CD14-positive monocyte (primary cell): ENCODE measurements at regions not wholly inside any gene's neighbourhood (a gene's known extent, or its start where the extent isn't known, plus 50 kb on each side); places are given as distances from the start of the nearest gene placed in this dataset.

ENCODE experiments used
- DNase-seq, 3 donors: peaks; one replicate each; pipeline ENCODE4 v3.0.0-alpha.2; 2011 to 2022
- H2AFZ ChIP-seq: 2 replicates; pipeline ENCODE4 v1.6.0; 2012; ENCODE audit warnings: mild to moderate bottlenecking, low read depth, low read length, inconsistent platforms; ENCODE audit not compliant: insufficient read depth, poor library complexity, severe bottlenecking
- H3K27ac ChIP-seq, 2 donors: 1 replicate in 1 of 2; 2 replicates in 1 of 2; pipeline ENCODE4 v1.5.1; 2012 to 2013; ENCODE audit warnings: low read length in 2 of 2, control low read depth in 1 of 2, inconsistent platforms in 1 of 2, low read depth in 1 of 2, mild to moderate bottlenecking in 1 of 2
- H3K27me3 ChIP-seq, 2 donors: one replicate each; pipeline versions ENCODE4 v1.6.0 to v1.6.1; 2011 to 2013; ENCODE audit warnings: low read length in 2 of 2; ENCODE audit not compliant: control insufficient read depth in 2 of 2, insufficient read depth in 2 of 2
- H3K36me3 ChIP-seq, 2 donors: replicated peaks in 1 of 2; 1 replicate in 1 of 2; 2 replicates in 1 of 2; pipeline versions ENCODE4 v1.5.1 to v1.6.1; 2012 to 2013; ENCODE audit warnings: low read length in 2 of 2, control low read depth in 1 of 2, inconsistent platforms in 1 of 2, mild to moderate bottlenecking in 1 of 2; ENCODE audit not compliant: insufficient read depth in 2 of 2, control insufficient read depth in 1 of 2
- H3K4me1 ChIP-seq, 2 donors: 1 replicate in 1 of 2; 2 replicates in 1 of 2; pipeline versions ENCODE4 v1.5.1 to v1.6.1; 2012 to 2013; ENCODE audit warnings: low read length in 2 of 2, control low read depth in 1 of 2, inconsistent platforms in 1 of 2, mild to moderate bottlenecking in 1 of 2, moderate library complexity in 1 of 2; ENCODE audit not compliant: insufficient read depth in 2 of 2, control insufficient read depth in 1 of 2
- H3K4me2 ChIP-seq: replicated peaks from 2 replicates; pipeline ENCODE3; 2012; ENCODE audit warnings: low read length, moderate library complexity, mild to moderate bottlenecking; ENCODE audit not compliant: poor library complexity, severe bottlenecking; ENCODE audit errors: extremely low read depth
- H3K4me3 ChIP-seq, 3 experiments: fragments of 200-600 bp in 1 of 3; sonication (generic) in 1 of 3; replicated peaks in 1 of 3; 1 replicate in 2 of 3; 2 replicates in 1 of 3; pipeline ENCODE4 v1.5.1; 2011 to 2013; ENCODE audit warnings: low read length in 3 of 3, mild to moderate bottlenecking in 3 of 3, control low read depth in 2 of 3, low read depth in 2 of 3, inconsistent platforms in 1 of 3, moderate library complexity in 1 of 3
- H3K79me2 ChIP-seq: 2 replicates; pipeline ENCODE4 v1.6.0; 2012; ENCODE audit warnings: mild to moderate bottlenecking, control low read depth, inconsistent platforms, low read length, moderate library complexity; ENCODE audit not compliant: insufficient read depth
- H3K9ac ChIP-seq: 2 replicates; pipeline ENCODE4 v1.6.0; 2017; ENCODE audit warnings: low read length, mild to moderate bottlenecking; ENCODE audit not compliant: insufficient read depth, poor library complexity, severe bottlenecking
- H3K9me3 ChIP-seq, 2 donors: replicated peaks in 1 of 2; 1 replicate in 1 of 2; 2 replicates in 1 of 2; pipeline versions ENCODE4 v1.5.1 to v1.6.1; 2012 to 2013; ENCODE audit warnings: low read length in 2 of 2, control low read depth in 1 of 2; ENCODE audit not compliant: control insufficient read depth in 1 of 2, insufficient read depth in 1 of 2
- H4K20me1 ChIP-seq: 2 replicates; pipeline ENCODE4 v1.6.0; 2012; ENCODE audit warnings: mild to moderate bottlenecking, low read length, control low read depth, moderate library complexity; ENCODE audit not compliant: insufficient read depth
- H3K27ac Mint-ChIP-seq, 7 donors: one replicate each; pipeline ENCODE4 v1.8.0; 2020; ENCODE audit warnings: mild to moderate bottlenecking in 7 of 7, mixed read lengths in 7 of 7, moderate library complexity in 6 of 7, inconsistent platforms in 2 of 7
- H3K27me3 Mint-ChIP-seq, 3 donors: one replicate each; pipeline ENCODE4 v1.8.0; 2021 to 2022; ENCODE audit warnings: low read depth in 3 of 3, mild to moderate bottlenecking in 3 of 3, mixed read lengths in 3 of 3, moderate library complexity in 3 of 3, inconsistent platforms in 1 of 3
- H3K36me3 Mint-ChIP-seq, 2 donors: one replicate each; pipeline ENCODE4 v1.8.0; 2020; ENCODE audit warnings: mixed read lengths in 2 of 2, inconsistent platforms in 1 of 2, mild to moderate bottlenecking in 1 of 2
- H3K4me1 Mint-ChIP-seq: one replicate; pipeline ENCODE4 v1.8.0; 2020; ENCODE audit warnings: mild to moderate bottlenecking, mixed read lengths
- H3K4me3 Mint-ChIP-seq, 2 donors: one replicate each; pipeline ENCODE4 v1.8.0; 2020; ENCODE audit warnings: mild to moderate bottlenecking in 2 of 2, mixed read lengths in 2 of 2, moderate library complexity in 1 of 2
- H3K9me3 Mint-ChIP-seq, 7 donors: one replicate each; pipeline ENCODE4 v1.8.0; 2020 to 2022; ENCODE audit warnings: mixed read lengths in 7 of 7, mild to moderate bottlenecking in 6 of 7, moderate library complexity in 6 of 7, inconsistent platforms in 2 of 7
- WGBS: methylation state at CpG from one replicate; pipeline ENCODE4 v1.1.5; 2013; ENCODE audit warnings: missing lambda C conversion rate; ENCODE audit not compliant: insufficient coverage; 5-methylcytosine and 5-hydroxymethylcytosine counted together
- intact Hi-C, 2 donors: fragments of 100-400 bp; cut with micrococcal nuclease; formaldehyde crosslinking; loops; one replicate each; pipeline versions ENCODE4 v1.15.0 to v1.15.1; 2023
- TF ChIP-seq, protein P1 (sequence below): fragments of 200-600 bp; IDR thresholded peaks from one replicate; pipeline ENCODE4 v1.8.0; 2022; ENCODE audit warnings: antibody characterized with exemption, mild to moderate bottlenecking

DNA sequence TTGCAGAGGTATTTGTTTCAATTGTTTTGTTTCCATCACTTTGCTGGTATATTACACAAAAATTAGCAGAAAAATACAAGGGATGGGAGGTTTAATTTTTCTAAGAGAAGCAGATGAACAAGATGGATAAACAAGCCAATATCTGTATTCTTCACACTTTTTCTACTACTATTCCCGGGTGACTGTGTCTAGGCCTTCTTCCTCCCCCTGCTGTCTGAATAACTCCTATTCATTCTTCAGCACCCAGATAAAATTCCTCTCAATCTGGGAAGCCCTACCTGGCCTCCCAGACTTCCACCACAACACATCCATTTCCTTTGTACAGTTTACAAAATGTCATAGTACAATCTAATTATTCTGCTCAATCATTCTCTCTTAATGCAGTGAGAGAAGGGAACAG lies 666.6 kb upstream of the TENM4 start:
- Histone ChIP-seq H3K9me3 (peaks cover 0 to 7% of the 10 kb centered on the region in 2 donors), H4K20me1 (no peaks in the 10 kb centered on the region), H3K4me1 (no peaks in the 10 kb centered on the region), H3K4me3 (no peak overlapping the region), H3K9ac (no peak overlapping the region), H3K27me3 (no peaks in the 10 kb centered on the region), H2AFZ (no peak overlapping the region), H3K4me2 (no peak overlapping the region), H3K27ac (no peak overlapping the region), H3K79me2 (no peaks in the 10 kb centered on the region), H3K36me3 (no peaks in the 10 kb centered on the region)
- WGBS, result 80% methylated on average over 1 of the region's 1 CpG
- H3K27me3 Mint-ChIP-seq, result peaks cover 0 to 2% (median 0%) of the 10 kb centered on the region in 3 donors
- H3K9me3 Mint-ChIP-seq, result peaks cover 0 to 8% (median 5%) of the 10 kb centered on the region in 7 donors
- no peaks in the 10 kb centered on the region for H3K36me3 Mint-ChIP-seq
- no peak for DNase-seq
- H3K4me1 Mint-ChIP-seq, result no peaks in the 10 kb centered on the region
- intact Hi-C loops, result no loop called here
- TF ChIP-seq, protein P1, sequence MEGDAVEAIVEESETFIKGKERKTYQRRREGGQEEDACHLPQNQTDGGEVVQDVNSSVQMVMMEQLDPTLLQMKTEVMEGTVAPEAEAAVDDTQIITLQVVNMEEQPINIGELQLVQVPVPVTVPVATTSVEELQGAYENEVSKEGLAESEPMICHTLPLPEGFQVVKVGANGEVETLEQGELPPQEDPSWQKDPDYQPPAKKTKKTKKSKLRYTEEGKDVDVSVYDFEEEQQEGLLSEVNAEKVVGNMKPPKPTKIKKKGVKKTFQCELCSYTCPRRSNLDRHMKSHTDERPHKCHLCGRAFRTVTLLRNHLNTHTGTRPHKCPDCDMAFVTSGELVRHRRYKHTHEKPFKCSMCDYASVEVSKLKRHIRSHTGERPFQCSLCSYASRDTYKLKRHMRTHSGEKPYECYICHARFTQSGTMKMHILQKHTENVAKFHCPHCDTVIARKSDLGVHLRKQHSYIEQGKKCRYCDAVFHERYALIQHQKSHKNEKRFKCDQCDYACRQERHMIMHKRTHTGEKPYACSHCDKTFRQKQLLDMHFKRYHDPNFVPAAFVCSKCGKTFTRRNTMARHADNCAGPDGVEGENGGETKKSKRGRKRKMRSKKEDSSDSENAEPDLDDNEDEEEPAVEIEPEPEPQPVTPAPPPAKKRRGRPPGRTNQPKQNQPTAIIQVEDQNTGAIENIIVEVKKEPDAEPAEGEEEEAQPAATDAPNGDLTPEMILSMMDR, result no peak
- H3K27ac Mint-ChIP-seq, result no peak overlapping the region
- H3K4me3 Mint-ChIP-seq, result no peak overlapping the region

- no peaks in the 10 kb centered on the region for H3K4me1 Mint-ChIP-seq
- H3K4me3 ChIP-seq, result no peak overlapping the region
- H3K4me1 ChIP-seq, result no peaks in the 10 kb centered on the region
- 90% methylated on average over 2 of the region's 4 CpGs for WGBS
- H3K4me2 ChIP-seq, result no peak overlapping the region
- H3K36me3 ChIP-seq, result no peaks in the 10 kb centered on the region
- no peak overlapping the region for H3K9ac ChIP-seq
- no peaks in the 10 kb centered on the region for H3K27me3 ChIP-seq
- H3K4me3 Mint-ChIP-seq, result no peak overlapping the region
- H3K27ac Mint-ChIP-seq, result no peak overlapping the region
- intact Hi-C loops, result no loop called here
- peaks cover 0 to 10% (median 0%) of the 10 kb centered on the region in 7 donors for H3K9me3 Mint-ChIP-seq
- H4K20me1 ChIP-seq, result no peaks in the 10 kb centered on the region
- TF ChIP-seq, protein P1, result no peak
- H3K79me2 ChIP-seq, result no peaks in the 10 kb centered on the region
- H3K27me3 Mint-ChIP-seq, result peaks cover 0 to 3% (median 0%) of the 10 kb centered on the region in 3 donors
- no peak overlapping the region for H2AFZ ChIP-seq
- no peaks in the 10 kb centered on the region for H3K9me3 ChIP-seq
- no peak overlapping the region for H3K27ac ChIP-seq
- H3K36me3 Mint-ChIP-seq, result no peaks in the 10 kb centered on the region
- DNase-seq, result no peak
Measured at GRCh38 chr11:80104191-80104590, 663.4 kb upstream of the TENM4 start.
